IPS DF 19.7 (cell line): ENCODE measurements at regions not wholly inside any gene's neighbourhood (a gene's known extent, or its start where the extent isn't known, plus 50 kb on each side); places are given as distances from the start of the nearest gene placed in this dataset.

Experiments used
- DNase-seq: peaks from one replicate; pipeline ENCODE4 v3.0.0-alpha.2; 2013; ENCODE audit warnings: low read depth, low spot score

DNA sequence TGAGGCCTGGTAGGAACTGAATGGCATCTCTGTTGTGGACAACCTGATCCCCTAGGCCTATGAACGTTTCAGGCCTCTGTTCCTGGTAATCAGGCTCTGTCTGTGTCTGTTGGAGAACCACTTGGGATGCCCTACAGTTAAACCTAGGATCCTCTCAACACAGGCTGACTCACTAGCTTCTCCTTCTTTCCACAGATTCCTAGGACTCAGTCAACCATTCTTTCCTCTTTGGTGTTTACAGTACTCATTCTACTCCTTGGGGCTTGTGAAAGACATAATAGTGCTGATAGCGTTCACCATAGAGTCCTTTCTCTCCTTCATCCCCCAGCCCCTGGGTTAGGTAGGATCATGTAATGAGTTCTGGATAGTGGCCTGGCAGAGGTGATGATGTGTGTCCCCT, 544.3 kb downstream of the METTL4 start:
- DNase-seq = no peak

DNA sequence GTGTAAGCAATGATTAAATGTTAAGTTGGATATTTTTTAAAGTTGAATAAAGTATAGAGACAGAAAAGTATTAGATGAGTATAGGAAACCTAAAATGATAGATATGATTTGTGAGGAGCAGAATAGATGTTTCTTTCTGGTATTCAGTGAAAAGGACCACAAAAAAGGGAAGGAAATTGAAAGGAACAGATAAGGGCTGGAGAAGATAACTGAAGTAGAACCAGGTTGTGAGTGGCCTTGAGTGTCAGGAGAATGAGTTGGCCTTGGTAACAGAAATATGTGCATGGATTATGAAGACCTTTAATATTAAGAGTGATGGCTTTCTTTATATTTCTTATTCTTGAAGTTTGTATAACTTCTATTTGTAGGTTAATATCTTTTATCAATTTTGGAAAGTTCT, 543.5 kb downstream of the METTL4 start:
- no peak for DNase-seq

DNA sequence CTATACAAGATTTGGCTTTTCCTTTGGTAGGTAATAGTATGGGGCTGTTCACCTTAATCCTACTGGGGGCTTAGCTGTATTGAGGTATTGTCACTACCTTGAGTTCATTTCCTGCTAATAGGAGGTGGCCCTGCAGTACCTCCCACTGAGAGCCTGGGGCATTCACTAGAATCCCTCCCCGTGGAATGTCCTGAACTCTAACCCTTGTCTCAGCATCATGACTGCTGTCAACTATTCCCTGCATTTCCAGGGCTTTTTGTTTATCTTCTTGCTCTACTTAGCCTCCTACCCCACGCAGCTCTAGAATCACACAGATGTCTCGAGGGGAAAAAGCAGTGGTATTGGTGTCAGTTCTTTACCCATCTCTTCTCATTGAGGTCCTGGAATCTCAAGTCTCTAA, 542.3 kb downstream of the METTL4 start:
- DNase-seq = no peak

DNA sequence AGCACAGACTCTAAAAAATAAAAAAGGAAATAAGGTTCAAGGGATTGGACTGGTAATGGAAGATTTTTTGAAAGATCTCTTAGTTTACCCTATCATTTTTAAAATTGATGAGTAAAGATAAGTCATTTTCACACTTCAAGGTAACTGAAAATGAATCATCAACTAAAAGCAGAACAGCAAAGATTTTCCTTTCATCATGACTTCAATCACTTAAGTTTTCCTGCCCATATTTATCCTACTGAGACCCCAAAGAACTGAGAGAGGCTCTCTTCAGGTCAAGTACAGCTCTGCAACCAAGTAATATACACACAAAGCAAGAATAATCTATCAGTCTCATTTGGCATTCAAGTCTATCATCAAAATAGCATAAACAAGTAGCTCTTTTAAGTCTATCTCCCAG, 540.7 kb downstream of the METTL4 start:
- no peak for DNase-seq

DNA sequence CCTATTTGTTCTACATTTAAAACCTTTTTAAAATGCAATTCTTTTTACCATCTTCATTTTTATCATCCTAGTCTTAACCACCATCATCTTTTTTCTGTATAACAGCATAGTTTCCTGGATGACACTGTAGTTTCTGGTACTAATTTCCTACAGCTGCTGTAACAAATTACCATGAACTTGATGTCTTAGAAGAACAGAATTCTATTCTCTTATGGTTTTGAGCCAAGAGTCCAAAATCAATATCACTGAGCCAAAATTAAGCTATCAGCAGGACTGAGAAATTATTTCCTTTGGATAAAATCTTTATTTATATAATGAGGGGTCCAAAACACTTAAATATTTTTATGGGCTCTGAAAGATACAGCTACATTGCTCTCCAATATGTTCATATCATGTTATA, 539.3 kb downstream of the METTL4 start:
- DNase-seq = no peak

DNA sequence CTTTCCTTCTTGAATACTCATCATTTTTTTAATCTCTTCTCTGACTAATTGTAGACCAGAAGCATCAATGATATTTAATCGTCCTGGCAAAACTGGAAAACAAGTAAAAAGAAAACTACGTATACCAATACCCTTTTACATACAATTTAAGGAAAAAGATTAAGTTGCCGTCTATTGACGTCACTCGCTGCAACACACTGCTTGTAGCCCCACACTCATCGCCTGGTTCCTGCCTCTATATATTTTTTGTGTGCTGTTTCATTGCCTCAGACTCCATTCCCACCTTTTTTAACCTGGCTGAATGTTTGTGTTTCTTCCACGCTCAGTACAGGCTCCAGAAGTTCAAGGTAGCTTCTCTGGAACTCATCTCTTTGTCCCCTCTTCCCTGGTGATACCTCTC, 536.2 kb downstream of the METTL4 start:
- DNase-seq = no peak

DNA sequence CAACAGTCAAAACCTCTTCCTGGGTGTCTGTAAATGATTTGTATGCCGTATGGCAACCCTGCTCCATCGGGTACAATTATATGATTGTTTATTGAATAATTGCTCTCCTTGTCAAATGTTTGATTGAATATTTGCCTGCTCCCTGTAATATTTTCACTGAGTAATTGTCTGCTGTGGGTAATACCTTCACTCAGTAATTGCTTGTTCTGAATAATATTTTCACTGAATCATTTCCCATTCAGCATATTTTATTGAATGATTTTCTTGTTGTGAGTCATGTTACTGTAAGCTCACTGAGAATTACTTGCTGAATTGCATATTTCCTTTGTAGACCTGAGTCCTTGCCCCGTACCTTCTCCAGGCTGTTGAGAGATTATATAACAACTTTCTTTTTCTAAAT, 535.2 kb downstream of the METTL4 start:
- DNase-seq = no peak

DNA sequence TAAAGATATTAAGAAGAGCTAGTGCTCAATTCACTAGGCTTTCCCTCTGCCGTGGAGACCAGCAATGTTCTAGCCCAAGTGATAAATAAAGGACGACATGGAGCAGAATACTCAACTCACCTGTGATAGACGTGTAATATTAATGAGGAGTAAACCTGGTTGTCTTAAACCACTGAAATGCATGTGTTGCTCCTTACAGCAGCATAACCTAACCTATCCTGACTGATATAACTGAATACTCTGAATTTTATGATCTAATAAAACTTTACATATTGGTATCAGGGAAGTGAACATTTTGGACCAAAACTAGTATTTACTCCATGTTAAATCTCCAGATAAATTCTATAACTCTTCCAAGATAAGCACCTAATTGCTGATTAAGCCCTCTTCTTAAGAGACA, 531.0 kb downstream of the METTL4 start:
- DNase-seq = no peak

DNA sequence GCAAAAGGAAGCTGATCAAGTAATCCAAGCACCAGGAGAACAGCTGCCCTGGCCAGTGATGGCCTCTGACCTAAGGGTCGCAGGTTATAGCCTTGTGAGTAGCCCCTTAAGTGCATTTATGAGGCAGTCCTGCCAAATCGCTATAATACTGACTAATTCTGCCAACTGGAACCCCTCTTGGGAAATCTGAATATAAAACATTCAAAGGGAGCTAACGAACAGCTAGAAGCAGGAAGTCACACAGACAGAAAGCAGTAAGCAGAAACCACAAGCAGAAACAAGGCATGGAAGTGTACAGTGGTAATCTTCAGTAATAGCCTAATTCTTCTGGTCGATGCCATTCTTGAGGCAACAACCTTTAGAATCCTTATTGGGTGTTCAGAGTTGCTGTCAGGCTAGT, 521.3 kb downstream of the METTL4 start:
- no peak for DNase-seq

DNA sequence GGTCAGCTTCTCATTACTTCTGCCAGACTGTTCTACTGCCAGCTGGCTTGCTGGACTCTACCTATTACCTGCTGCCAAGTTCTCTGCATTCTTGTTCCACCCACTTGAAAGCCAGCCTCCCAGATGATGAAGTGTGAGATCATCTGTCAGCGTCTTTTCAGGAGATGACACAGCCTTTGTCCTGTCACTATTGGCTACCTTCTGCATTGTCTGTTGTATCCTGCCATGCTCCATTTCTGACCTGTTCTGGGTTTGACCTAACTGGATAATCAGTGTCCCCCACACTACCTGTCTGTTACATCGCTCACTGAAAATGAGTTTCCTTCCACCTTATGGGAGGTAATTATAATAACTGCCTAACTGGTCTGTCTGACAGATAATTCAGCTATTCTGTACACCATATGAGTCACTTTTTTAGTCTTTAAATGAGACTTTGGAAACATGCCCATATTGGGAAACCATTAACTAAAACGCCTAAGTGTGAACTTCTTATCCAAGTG, 520.6 kb downstream of the METTL4 start:
- no peak for DNase-seq

DNA sequence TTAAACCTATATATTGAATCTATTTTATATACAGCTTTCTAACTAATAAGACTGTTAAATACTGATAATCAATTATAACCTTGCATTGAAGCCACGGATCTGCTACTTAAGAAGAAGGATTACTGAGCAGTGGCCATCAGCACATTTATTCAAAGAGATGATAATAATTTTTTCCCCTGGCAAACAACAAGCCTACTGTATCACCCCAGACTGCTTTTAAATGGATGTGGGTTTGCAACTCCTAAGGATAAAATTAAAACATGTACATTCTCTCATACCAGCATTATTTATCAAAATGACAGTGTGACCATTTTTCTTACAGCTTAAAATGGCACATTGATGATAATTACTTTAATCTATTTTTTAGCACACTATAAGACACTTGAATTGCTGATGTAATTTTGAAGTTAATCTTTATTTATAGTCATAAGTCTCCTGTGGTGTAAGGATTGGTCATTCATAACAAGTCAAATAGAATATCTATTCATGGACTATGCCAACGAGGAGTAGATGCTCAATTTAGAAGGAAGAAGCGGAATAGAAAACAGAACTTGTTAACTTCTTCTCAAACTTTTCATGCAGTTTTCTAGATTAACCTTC, 517.7 kb downstream of the METTL4 start:
- DNase-seq = no peak

DNA sequence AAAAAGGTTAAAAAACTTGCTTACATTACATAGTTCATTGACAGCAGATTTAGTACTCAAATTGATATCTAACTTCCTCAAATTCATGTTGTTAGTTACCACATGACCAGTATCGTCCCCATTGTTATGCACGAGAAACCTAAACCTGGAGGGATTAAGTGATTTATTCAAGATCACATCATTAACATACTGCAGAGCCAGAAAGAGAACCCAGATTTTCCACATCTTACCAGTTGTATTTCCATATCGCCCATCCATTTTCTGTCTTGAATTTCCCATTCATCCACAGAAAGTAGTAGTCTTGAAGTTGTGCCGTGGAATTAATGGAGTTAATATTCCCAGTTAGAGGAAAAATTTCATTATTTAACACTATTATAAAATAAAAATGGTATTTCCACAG, 512.0 kb downstream of the METTL4 start:
- no peak for DNase-seq

DNA sequence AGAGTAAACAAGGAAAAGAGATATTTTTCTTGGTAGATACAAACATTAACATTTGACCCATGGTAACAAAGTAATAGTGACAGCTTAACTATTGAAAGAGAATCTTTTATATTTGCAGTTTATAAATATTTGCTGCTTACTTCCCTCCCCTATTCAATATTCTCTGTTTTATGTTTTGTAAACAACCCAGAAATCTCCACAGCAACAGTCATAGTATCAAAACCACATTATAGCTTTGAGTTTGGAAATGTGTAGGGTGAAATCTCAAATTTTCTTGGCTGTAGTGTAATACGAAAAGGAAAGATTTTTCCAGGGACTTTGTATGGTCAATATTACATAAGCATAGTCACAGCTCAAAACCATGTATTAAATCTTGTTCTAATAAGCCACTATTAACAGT, 511.2 kb downstream of the METTL4 start:
- no peak for DNase-seq

DNA sequence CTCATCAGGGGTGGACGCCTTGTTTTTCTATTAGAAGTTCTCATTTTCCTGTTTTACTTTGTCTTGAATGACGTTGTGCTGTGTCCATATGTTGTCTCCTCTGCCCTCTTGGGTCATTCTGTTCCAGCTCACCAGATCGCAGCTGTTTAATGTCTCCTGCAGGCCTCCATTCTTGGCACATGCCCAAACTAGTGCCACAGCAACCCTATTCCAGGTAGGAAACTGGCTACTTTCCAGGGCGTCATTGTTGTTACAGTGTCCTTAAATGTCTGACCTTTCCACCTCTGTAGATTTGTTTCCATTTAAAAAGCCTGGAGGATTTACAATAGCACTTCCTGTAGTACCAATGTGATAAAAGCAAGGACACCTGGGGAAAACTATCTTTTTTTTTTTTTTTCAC, 500.7 kb downstream of the METTL4 start:
- no peak for DNase-seq

DNA sequence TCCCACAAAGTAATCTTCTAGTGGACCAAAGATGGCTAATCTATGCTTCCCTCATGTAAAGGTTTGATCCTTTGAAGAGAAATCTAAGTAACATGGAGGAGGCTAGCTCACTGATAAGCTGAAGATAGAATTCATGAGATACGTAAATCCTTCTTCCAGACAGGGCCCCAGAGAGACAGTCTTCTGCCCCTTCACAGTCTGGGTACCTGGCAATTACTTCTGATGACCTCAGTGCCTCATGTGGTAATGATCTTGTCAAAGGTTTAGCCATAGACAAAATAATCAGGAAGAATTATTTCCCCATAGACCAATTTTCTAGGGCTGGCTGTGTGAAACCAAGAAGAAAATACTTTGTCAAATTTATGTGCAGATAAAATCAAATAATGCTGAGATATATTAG, 495.8 kb downstream of the METTL4 start:
- no peak for DNase-seq

DNA sequence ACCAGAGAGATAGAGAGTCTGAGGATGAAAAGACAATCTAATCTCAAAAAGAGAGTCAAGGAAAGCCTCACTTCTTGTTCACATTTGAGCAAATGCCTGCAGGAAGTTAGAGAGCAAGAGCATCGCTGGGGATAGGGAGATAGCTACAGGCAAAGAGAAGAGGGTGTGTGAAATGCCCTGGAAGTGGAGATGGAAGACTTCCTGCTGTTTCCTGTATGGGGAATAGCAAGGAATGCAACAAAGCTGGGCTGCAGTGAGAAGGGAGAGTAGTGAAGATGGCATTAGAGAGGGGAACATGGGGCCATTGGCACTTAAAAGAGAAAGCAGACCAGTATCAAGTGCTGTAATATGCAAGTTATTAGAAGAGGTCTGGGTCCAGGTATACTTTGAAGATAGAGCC, 488.6 kb downstream of the METTL4 start:
- no peak for DNase-seq

DNA sequence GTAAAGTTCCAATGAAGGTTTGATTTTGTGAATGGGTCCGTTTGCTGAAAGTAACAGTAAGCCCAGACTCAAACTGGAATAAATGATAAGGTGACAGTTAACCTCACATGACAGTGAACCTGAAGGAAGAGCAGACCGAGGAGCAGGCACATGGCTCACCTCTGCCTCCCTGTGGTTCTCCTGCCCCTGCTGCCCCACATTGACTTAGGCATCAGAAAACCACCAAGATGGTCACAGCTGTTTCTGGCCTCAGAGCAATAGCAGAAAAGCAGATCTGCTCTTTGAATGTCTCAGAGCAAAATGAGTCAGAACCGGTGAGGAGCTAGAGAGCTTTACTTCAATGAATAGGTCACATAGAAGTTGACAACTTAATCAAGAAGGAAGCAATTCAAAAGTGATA, 487.6 kb downstream of the METTL4 start:
- no peak for DNase-seq

DNA sequence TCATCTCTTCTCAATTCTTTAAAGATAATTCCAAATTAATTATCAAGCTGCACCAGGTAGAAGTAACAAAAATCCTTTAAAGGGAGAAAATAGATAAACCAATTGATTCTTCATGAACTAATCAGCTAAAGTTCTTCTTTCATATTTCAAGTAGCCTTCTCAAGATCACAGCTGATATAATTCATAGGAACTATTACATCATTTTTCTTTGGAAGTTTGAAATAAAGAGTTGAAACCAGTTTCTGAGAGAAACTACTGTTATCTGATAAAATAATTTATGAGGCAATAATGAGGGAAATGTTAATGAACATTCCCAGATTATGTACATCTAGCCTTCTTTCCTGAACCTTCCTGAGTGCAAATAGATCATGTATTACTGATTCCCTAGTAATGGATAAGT, 484.9 kb downstream of the METTL4 start:
- DNase-seq = no peak

DNA sequence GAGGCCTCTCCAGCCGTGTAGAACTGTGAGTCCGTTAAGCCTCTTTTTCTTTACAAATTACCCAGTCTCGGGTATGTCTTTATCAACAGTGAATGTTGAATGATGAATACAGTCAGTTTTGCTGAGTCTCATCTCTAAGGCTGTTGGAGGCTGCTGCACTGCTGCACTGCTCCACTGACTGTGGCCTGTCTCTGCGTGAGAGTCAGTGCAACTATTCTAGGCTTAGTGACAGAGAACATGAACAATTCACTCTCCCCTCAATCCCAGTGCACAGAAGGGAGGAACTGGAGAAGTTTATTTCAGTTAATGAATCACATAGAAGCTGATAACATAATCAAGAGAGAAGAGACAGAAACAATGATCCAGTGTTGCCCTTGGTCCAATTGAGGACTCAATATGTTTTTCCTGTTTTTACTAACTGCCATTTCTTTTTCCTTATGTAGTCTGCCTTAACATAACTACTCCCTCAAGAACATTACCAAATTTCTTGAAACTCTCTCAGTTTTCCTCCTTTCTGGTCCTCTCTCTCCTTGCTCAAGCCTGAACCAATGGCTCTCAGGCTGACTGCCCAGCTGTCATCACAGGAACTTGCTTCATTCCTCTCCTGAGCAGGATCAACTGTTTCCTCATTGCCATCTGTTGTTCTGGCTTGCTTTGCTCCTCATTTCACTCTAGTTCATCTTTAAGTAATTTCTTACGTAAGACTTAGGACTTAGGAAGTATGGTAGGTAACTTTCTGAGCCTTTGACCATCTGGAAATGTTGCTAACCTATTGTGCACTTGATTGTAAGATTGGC, 483.2 kb downstream of the METTL4 start:
- no peak for DNase-seq

DNA sequence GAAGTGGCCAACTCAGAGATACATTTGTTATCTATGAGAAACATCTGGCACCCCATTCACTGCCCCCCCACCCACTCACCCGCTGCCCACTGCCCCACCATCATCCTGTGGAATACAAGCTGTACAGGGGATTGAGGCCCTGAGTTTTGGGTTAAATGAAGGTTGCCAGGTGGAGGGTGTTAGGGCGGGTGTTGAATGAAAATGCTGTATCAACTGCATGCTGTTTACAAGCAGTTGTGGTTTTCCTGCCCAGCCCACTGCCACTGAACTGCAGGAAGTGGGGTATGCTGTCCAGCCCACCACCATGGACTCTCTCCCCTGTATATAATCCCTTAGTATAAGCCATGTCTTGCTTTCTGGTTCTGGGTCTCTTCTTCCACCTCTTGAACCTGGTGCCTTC, 481.9 kb downstream of the METTL4 start:
- no peak for DNase-seq

DNA sequence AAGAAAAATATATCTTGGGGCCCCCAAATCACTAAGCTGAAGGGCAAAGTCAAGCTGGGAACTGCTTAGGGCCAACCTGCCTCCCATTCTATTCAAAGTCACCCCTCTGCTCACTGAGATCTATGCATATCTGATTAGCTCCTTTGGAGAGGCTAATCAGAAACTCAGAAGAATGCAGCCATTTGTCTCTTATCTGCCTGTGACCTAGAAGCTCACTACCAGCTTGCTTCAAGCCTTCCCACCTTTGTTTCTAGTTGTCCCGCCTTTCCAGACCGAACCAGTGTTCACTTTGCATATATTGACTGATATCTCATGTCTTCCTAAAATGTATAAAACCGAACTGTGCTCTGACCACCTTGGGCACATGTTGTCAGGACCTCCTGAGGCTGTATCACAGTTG, 479.4 kb downstream of the METTL4 start:
- no peak for DNase-seq

DNA sequence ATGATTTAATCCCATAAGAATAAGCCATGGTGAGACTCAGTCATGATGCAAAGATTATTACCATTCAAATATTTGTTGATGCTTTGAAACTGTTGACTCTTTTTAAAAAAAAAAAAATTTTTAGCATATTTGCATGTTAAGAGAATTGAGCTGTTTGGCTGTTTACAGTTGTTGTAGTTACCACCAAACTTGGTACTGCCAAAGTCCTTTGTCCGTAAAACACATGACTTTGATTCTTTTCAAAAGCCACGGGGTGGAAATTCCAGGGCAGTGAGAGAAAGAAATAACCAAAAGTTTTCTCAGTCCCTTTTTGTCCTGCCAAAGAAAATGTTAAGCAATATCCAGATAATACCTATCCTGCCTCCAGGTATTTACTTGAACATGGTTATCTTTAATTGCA, 474.8 kb downstream of the METTL4 start:
- no peak for DNase-seq

DNA sequence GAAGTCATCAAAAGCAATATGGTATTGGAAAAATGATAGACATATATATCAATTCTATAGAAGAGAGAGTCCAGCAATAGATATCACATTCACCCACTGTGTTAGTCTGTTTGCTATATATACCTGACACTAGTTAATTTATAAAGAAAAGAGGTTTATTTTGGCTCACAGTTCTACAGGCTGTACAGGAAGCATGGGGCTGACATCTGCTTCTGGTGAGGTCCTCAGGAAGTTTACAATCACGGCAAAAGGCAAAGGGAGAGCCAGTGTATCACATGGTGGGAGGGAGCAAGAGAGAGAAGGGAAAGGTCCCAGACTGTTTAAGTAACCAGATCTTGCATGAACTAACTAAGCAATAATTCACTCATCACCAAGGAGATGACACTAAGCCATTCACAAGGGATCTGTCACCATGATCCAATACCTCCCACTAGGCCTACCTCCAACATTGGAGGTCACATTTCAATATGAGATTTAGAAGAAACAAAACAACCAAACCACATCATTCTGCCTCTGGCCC, 470.6 kb downstream of the METTL4 start:
- no peak for DNase-seq
